Loucy (cell line): ENCODE measurements at regions not wholly inside any gene's neighbourhood (a gene's known extent, or its start where the extent isn't known, plus 50 kb on each side); places are given as distances from the start of the nearest gene placed in this dataset.

ENCODE experiments used
- H2AFZ ChIP-seq: fragments of 200-600 bp; sonication (generic); 2 replicates; pipeline ENCODE4 v1.6.0; 2016; ENCODE audit warnings: antibody characterized with exemption, mild to moderate bottlenecking, low read length, moderate library complexity
- H3F3A ChIP-seq: fragments of 200-600 bp; 2 replicates; pipeline ENCODE4 v1.6.0; 2016; ENCODE audit warnings: antibody characterized with exemption, low read depth, mild to moderate bottlenecking
- H3K27me3 ChIP-seq: fragments of 200-600 bp; sonication (generic); 2 replicates; pipeline ENCODE4 v1.6.1; 2014; ENCODE audit warnings: low read length, mild to moderate bottlenecking; ENCODE audit not compliant: insufficient read depth, poor library complexity, severe bottlenecking
- H3K36me3 ChIP-seq: fragments of 200-600 bp; sonication (generic); 2 replicates; pipeline ENCODE4 v1.6.1; 2016; ENCODE audit warnings: low read length; ENCODE audit not compliant: insufficient read depth
- H3K4me1 ChIP-seq: fragments of 200-600 bp; sonication (generic); 2 replicates; pipeline ENCODE4 v1.5.1; 2014; ENCODE audit warnings: low read length, mild to moderate bottlenecking; ENCODE audit not compliant: insufficient read depth, poor library complexity, severe bottlenecking
- H3K4me2 ChIP-seq: fragments of 200-600 bp; sonication (generic); 2 replicates; pipeline ENCODE4 v1.6.0; 2014; ENCODE audit warnings: antibody characterized with exemption, low read length, low read depth, mild to moderate bottlenecking; ENCODE audit not compliant: poor library complexity, severe bottlenecking
- H3K4me3 ChIP-seq: fragments of 200-600 bp; sonication (generic); 2 replicates; pipeline ENCODE4 v1.5.1; 2014; ENCODE audit warnings: low read length, mild to moderate bottlenecking, mixed read lengths; ENCODE audit not compliant: poor library complexity, severe bottlenecking
- H3K79me2 ChIP-seq: fragments of 200-600 bp; sonication (generic); 2 replicates; pipeline ENCODE4 v1.6.1; 2014; ENCODE audit warnings: low read length; ENCODE audit not compliant: insufficient read depth
- H3K9ac ChIP-seq: fragments of 200-600 bp; sonication (generic); 2 replicates; pipeline ENCODE4 v1.6.0; 2014; ENCODE audit warnings: mild to moderate bottlenecking, low read depth, low read length, moderate library complexity; ENCODE audit not compliant: poor library complexity, severe bottlenecking
- H3K9me2 ChIP-seq: fragments of 200-600 bp; sonication (generic); replicated peaks from 2 replicates; pipeline ENCODE4 v1.6.1; 2016; ENCODE audit warnings: low read depth, low read length, mixed read lengths
- H3K9me3 ChIP-seq: fragments of 200-600 bp; sonication (generic); 2 replicates; pipeline ENCODE4 v1.6.1; 2014; ENCODE audit warnings: mild to moderate bottlenecking, antibody characterized with exemption, low read length, low read depth; ENCODE audit not compliant: insufficient read depth
- H4K20me1 ChIP-seq: fragments of 200-600 bp; sonication (generic); 2 replicates; pipeline ENCODE4 v1.6.0; 2014; ENCODE audit warnings: antibody characterized with exemption, low read length, mild to moderate bottlenecking; ENCODE audit not compliant: insufficient read depth, poor library complexity, severe bottlenecking
- EZH2phosphoT487 ChIP-seq: fragments of 200-600 bp; IDR thresholded peaks from 2 replicates; pipeline ENCODE4 v1.6.1; 2018; ENCODE audit warnings: antibody characterized with exemption, mild to moderate bottlenecking, moderate library complexity, borderline replicate concordance
- TF ChIP-seq, protein P1 (sequence below): fragments of 200-600 bp; sonication (generic); conservative IDR thresholded peaks from 2 replicates; pipeline ENCODE4 v1.5.1; 2014; ENCODE audit warnings: mild to moderate bottlenecking, antibody characterized with exemption, low read length

DNA sequence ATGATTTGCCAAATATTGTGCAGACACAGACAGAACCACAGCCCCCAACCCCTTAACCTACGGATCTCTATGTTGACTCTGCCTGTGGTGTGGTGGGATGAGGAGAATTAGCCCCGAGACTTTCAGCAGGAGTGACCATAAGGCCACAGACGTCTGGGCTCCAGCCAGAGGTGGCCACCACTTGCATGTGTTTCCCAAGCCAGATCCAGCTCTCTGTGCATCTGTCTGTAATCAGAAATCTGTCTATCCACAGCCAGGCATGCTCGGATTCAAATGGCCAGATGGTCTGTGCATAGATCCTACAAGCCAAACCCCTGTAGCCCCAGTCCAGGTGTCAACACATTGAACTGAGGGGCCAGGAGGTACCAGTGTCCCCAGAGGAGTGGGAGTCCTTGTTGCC, 140.6 kb downstream of the SYF2 start:
- Histone ChIP-seq H3K4me3 (no peak overlapping the region), H3K9me2 (no peaks in the 10 kb centered on the region), H3K4me2 (no peak overlapping the region), H3F3A (peaks cover 5% of the 10 kb centered on the region; the same call in 1 of the 2 replicates), H3K9ac (no peak overlapping the region), H3K4me1 (peaks cover 38% of the 10 kb centered on the region), H3K36me3 (no peaks in the 10 kb centered on the region), H2AFZ (no peak overlapping the region), H4K20me1 (no peaks in the 10 kb centered on the region), H3K27me3 (no peaks in the 10 kb centered on the region), H3K79me2 (no peaks in the 10 kb centered on the region), H3K9me3 (no peaks in the 10 kb centered on the region)
- TF ChIP-seq, protein P1, sequence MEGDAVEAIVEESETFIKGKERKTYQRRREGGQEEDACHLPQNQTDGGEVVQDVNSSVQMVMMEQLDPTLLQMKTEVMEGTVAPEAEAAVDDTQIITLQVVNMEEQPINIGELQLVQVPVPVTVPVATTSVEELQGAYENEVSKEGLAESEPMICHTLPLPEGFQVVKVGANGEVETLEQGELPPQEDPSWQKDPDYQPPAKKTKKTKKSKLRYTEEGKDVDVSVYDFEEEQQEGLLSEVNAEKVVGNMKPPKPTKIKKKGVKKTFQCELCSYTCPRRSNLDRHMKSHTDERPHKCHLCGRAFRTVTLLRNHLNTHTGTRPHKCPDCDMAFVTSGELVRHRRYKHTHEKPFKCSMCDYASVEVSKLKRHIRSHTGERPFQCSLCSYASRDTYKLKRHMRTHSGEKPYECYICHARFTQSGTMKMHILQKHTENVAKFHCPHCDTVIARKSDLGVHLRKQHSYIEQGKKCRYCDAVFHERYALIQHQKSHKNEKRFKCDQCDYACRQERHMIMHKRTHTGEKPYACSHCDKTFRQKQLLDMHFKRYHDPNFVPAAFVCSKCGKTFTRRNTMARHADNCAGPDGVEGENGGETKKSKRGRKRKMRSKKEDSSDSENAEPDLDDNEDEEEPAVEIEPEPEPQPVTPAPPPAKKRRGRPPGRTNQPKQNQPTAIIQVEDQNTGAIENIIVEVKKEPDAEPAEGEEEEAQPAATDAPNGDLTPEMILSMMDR: no peak
- no peak for TF ChIP-seq EZH2phosphoT487

DNA sequence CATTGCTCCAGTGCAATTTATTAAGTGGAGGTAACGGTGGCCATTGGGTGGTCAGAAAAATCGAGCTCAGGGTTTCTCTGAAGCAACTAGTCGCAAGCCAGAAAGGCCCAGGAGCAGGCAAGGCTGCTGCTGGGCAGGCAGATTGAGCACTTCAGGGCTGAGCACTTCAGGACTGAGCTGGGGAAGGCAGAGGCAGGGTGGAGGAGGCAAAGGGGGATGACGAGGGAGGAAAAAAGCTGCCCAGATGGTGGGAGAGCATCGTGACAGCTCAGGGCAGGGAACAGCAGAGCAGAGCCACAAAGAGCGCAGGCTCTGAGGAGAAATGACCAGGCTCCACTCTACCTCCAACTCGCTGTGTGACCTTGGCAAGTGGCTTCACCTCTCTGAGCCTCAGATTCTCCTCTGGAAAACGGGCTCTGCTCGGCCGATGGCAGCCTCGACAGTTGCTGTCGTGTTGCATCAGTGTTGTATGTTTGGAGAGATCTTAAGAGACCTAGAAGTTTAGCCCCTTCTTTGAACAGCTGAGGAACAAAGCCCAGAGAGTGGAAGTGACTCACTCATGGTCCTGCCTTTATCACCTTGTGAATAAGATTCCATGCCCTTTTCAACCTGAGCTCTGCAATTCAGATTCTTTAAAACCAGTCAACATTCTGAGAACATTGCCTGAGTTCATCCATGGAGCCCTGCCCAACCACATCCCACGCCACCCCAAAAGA, 141.4 kb downstream of the SYF2 start:
- no peak overlapping the region for H2AFZ ChIP-seq
- TF ChIP-seq, protein P1: no peak
- peaks cover 30% of the 10 kb centered on the region for H3K4me1 ChIP-seq
- no peaks in the 10 kb centered on the region for H3K27me3 ChIP-seq
- no peaks in the 10 kb centered on the region for H4K20me1 ChIP-seq
- no peaks in the 10 kb centered on the region for H3K9me2 ChIP-seq
- no peaks in the 10 kb centered on the region for H3K9me3 ChIP-seq
- no peak overlapping the region for H3K4me3 ChIP-seq
- H3K36me3 ChIP-seq: no peaks in the 10 kb centered on the region
- peaks cover 1% of the 10 kb centered on the region; the same call in 1 of the 2 replicates for H3F3A ChIP-seq
- H3K79me2 ChIP-seq: no peaks in the 10 kb centered on the region
- no peak overlapping the region for H3K9ac ChIP-seq
- H3K4me2 ChIP-seq: no peak overlapping the region

DNA sequence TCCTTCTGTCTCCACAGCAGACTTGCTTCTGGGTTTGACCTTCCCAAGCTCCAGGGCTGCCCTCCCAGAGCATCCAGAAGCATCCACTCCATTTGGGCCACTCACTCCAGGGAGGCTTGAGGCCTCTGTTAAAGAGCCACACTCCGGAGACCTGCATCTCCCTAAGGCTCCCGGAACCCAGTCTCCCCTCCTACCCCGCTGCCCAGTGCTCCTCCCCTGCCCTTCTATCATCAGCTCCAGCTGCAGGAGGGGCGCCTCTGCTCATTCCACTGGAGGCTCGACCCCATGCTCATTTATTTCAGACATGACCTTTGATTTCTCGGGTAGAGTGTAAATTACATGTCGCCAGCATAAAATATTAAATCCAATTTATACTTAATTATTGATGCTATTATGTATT, 142.5 kb downstream of the SYF2 start:
- no peaks in the 10 kb centered on the region for H3K36me3 ChIP-seq
- H3K9me3 ChIP-seq: no peaks in the 10 kb centered on the region
- TF ChIP-seq EZH2phosphoT487: no peak
- TF ChIP-seq, protein P1: no peak
- no peaks in the 10 kb centered on the region for H3F3A ChIP-seq
- peaks cover 19% of the 10 kb centered on the region for H3K4me1 ChIP-seq
- H3K4me2 ChIP-seq: no peak overlapping the region
- H3K9ac ChIP-seq: no peak overlapping the region
- no peaks in the 10 kb centered on the region for H3K27me3 ChIP-seq
- H3K79me2 ChIP-seq: no peaks in the 10 kb centered on the region
- H4K20me1 ChIP-seq: no peaks in the 10 kb centered on the region
- H3K9me2 ChIP-seq: no peaks in the 10 kb centered on the region
- no peak overlapping the region for H2AFZ ChIP-seq
- H3K4me3 ChIP-seq: no peak overlapping the region
